ENCODE measurements at regions not wholly inside any gene's neighbourhood (a gene's known extent, or its start where the extent isn't known, plus 50 kb on each side); places are given as distances from the start of the nearest gene placed in this dataset.

GRCh38 chr13:109537584-109537983, 248.8 kb downstream of the IRS2 start:
- TF ChIP-seq, protein P1, sequence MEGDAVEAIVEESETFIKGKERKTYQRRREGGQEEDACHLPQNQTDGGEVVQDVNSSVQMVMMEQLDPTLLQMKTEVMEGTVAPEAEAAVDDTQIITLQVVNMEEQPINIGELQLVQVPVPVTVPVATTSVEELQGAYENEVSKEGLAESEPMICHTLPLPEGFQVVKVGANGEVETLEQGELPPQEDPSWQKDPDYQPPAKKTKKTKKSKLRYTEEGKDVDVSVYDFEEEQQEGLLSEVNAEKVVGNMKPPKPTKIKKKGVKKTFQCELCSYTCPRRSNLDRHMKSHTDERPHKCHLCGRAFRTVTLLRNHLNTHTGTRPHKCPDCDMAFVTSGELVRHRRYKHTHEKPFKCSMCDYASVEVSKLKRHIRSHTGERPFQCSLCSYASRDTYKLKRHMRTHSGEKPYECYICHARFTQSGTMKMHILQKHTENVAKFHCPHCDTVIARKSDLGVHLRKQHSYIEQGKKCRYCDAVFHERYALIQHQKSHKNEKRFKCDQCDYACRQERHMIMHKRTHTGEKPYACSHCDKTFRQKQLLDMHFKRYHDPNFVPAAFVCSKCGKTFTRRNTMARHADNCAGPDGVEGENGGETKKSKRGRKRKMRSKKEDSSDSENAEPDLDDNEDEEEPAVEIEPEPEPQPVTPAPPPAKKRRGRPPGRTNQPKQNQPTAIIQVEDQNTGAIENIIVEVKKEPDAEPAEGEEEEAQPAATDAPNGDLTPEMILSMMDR (IDR thresholded peaks at IDR 0.05 in 8 of 11, conservative IDR thresholded peaks at IDR 0.05 in 3 of 11), result no peak
- no peak for TF ChIP-seq POLR2A (IDR thresholded peaks at IDR 0.05)

Data from spleen (tissue), 7 donors.